ENCODE measurements at regions not wholly inside any gene's neighbourhood (a gene's known extent, or its start where the extent isn't known, plus 50 kb on each side); places are given as distances from the start of the nearest gene placed in this dataset.

DNA sequence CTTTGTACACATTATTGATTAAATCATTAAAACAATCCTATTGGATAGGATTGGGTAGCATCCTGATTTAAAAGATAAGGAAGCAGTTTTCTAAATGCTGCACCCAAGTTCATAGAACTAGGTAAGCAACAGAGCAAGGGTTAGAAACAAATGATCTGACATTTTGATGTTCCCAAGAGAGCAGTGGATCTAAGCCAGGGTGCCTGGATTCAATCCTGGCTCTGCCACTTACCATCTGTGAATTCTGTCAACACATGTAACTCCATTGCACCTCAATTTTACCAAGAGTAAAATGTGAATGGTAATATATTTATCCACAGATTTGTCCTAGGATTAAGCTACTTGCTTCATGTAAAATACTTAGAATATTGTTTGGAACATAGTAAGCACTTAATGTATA is 982.6 kb upstream of the FANCL start:
- TF ChIP-seq, protein P1, sequence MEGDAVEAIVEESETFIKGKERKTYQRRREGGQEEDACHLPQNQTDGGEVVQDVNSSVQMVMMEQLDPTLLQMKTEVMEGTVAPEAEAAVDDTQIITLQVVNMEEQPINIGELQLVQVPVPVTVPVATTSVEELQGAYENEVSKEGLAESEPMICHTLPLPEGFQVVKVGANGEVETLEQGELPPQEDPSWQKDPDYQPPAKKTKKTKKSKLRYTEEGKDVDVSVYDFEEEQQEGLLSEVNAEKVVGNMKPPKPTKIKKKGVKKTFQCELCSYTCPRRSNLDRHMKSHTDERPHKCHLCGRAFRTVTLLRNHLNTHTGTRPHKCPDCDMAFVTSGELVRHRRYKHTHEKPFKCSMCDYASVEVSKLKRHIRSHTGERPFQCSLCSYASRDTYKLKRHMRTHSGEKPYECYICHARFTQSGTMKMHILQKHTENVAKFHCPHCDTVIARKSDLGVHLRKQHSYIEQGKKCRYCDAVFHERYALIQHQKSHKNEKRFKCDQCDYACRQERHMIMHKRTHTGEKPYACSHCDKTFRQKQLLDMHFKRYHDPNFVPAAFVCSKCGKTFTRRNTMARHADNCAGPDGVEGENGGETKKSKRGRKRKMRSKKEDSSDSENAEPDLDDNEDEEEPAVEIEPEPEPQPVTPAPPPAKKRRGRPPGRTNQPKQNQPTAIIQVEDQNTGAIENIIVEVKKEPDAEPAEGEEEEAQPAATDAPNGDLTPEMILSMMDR (IDR thresholded peaks at IDR 0.05; ENCODE audit: insufficient read depth, low read length), result no peak
- TF ChIP-seq, protein P2, sequence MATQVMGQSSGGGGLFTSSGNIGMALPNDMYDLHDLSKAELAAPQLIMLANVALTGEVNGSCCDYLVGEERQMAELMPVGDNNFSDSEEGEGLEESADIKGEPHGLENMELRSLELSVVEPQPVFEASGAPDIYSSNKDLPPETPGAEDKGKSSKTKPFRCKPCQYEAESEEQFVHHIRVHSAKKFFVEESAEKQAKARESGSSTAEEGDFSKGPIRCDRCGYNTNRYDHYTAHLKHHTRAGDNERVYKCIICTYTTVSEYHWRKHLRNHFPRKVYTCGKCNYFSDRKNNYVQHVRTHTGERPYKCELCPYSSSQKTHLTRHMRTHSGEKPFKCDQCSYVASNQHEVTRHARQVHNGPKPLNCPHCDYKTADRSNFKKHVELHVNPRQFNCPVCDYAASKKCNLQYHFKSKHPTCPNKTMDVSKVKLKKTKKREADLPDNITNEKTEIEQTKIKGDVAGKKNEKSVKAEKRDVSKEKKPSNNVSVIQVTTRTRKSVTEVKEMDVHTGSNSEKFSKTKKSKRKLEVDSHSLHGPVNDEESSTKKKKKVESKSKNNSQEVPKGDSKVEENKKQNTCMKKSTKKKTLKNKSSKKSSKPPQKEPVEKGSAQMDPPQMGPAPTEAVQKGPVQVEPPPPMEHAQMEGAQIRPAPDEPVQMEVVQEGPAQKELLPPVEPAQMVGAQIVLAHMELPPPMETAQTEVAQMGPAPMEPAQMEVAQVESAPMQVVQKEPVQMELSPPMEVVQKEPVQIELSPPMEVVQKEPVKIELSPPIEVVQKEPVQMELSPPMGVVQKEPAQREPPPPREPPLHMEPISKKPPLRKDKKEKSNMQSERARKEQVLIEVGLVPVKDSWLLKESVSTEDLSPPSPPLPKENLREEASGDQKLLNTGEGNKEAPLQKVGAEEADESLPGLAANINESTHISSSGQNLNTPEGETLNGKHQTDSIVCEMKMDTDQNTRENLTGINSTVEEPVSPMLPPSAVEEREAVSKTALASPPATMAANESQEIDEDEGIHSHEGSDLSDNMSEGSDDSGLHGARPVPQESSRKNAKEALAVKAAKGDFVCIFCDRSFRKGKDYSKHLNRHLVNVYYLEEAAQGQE (IDR thresholded peaks at IDR 0.05; ENCODE audit: insufficient replicate concordance, low read depth), result no peak

Measured in HL-60 (cell line).